HEK293T (cell line): ENCODE measurements at regions not wholly inside any gene's neighbourhood (a gene's known extent, or its start where the extent isn't known, plus 50 kb on each side); places are given as distances from the start of the nearest gene placed in this dataset.

Experiments used
- CTBP1 ChIP-seq: fragments of 450-650 bp; IDR thresholded peaks from 2 replicates; pipeline ENCODE4 v1.6.1; 2016; ENCODE audit warnings: borderline replicate concordance
- FOXA1 ChIP-seq: fragments of 450-650 bp; IDR thresholded peaks from 2 replicates; pipeline ENCODE4 v1.6.1; 2016; ENCODE audit warnings: mild to moderate bottlenecking
- TARDBP ChIP-seq: fragments of 450-650 bp; IDR thresholded peaks from 2 replicates; pipeline ENCODE4 v1.6.1; 2016
- ZNF384 ChIP-seq: fragments of 450-650 bp; IDR thresholded peaks from 2 replicates; pipeline ENCODE4 v1.6.1; 2016

DNA sequence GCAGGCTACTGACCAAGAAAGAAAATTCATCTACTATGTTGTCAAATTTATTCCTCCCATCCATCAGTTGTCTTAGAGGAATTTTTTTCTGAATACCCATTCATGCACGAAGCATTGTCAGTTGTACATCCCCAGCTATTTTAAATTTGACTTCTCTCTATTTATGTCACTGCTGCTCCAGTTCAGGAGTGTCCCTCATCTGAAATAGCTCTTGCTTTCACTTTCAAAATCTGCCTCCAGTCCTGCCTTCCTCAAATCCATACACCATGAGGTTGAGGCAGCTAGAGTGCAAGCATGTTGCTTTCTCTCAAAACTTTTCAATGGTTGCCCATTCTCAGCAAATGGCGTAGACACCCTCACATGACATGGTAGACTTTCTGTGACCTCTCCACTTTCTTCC lies 335.4 kb upstream of the CDH2 start:
- TF ChIP-seq ZNF384 (no peak), TARDBP (no peak), FOXA1 (no peak), CTBP1 (no peak)
